ENCODE measurements at regions not wholly inside any gene's neighbourhood (a gene's known extent, or its start where the extent isn't known, plus 50 kb on each side); places are given as distances from the start of the nearest gene placed in this dataset.
A peak's percentile ranks its signal among the peaks of the same experiment; 100 is the strongest.

- peak in 6 of 7 donors; percentile 33 to 83 (median 73) for DNase-seq
- Histone ChIP-seq H3K4me3 (no peak overlapping the region), H3K4me1 (replicated peaks in 1 of 2) (peaks cover 7 to 67% of the 10 kb centered on the region in 2 donors), H3K27ac (peak overlapping the region in 3 of 5 donors; percentile 34 to 93 (median 81)), H3K9me3 (replicated peaks in 1 of 3) (no peaks in the 10 kb centered on the region), H3K36me3 (replicated peaks in 1 of 2) (no peaks in the 10 kb centered on the region), H3K27me3 (no peaks in the 10 kb centered on the region)
- TF ChIP-seq POLR2A (IDR thresholded peaks at IDR 0.05) (no peak), CTCF (IDR thresholded peaks at IDR 0.05) (no peak)
- 55 to 62% (median 59%) methylated on average over 10 to 16 of the region's 16 CpGs for WGBS, 4 donors
- intact Hi-C loops (cut with DNase I), result no loop called here
Observed at GRCh38 chr2:8536686-8537561, 144.9 kb upstream of the ID2 start.

- intact Hi-C loops (cut with DNase I), result no loop called here
- H3K27ac ChIP-seq, result peak overlapping the region in 2 of 5 donors; percentile 81 to 93
Observed at GRCh38 chr2:8537562-8538155, 144.2 kb upstream of the ID2 start.

GRCh38 chr2:8538531-8538930 lies 143.3 kb upstream of the ID2 start:
- DNase-seq, result peak in 2 of 7 donors; percentile 16 to 47
- H3K4me1 ChIP-seq (replicated peaks in 1 of 2), result peaks cover 7 to 77% of the 10 kb centered on the region in 2 donors
- WGBS, 4 donors, result 73 to 90% (median 82%) methylated on average over 6 to 9 of the region's 9 CpGs
- no peaks in the 10 kb centered on the region for H3K36me3 ChIP-seq (replicated peaks in 1 of 2)
- TF ChIP-seq CTCF (IDR thresholded peaks at IDR 0.05), result no peak
- no peak for TF ChIP-seq POLR2A (IDR thresholded peaks at IDR 0.05)
- peak overlapping the region in 1 of 5 donors; percentile 83 for H3K27ac ChIP-seq
- no peaks in the 10 kb centered on the region for H3K27me3 ChIP-seq
- no peaks in the 10 kb centered on the region for H3K9me3 ChIP-seq (replicated peaks in 1 of 3)
- intact Hi-C loops (cut with DNase I), result no loop called here
- no peak overlapping the region for H3K4me3 ChIP-seq

More at GRCh38 chr2:8537562-8538155, 144.2 kb upstream of the ID2 start:
- Histone ChIP-seq H3K4me1 (replicated peaks in 1 of 2) (peaks cover 7 to 68% of the 10 kb centered on the region in 2 donors), H3K4me3 (no peak overlapping the region), H3K9me3 (replicated peaks in 1 of 3) (no peaks in the 10 kb centered on the region), H3K27me3 (no peaks in the 10 kb centered on the region), H3K36me3 (replicated peaks in 1 of 2) (no peaks in the 10 kb centered on the region)
- DNase-seq, result peak in 2 of 7 donors; percentile 13 to 44
- no peak for TF ChIP-seq CTCF (IDR thresholded peaks at IDR 0.05)
- no peak for TF ChIP-seq POLR2A (IDR thresholded peaks at IDR 0.05)
- WGBS, 4 donors, result 81 to 96% (median 81%) methylated on average over 2 to 4 of the region's 4 CpGs

- Histone ChIP-seq H3K9me3 (replicated peaks in 1 of 3) (no peaks in the 10 kb centered on the region), H3K27me3 (no peaks in the 10 kb centered on the region), H3K27ac (peak overlapping the region in 2 of 5 donors; percentile 67 to 83), H3K36me3 (replicated peaks in 1 of 2) (no peaks in the 10 kb centered on the region), H3K4me3 (no peak overlapping the region), H3K4me1 (replicated peaks in 1 of 2) (peaks cover 7 to 81% of the 10 kb centered on the region in 2 donors)
- peak in 2 of 7 donors; percentile 23 to 53 for DNase-seq
- whole genome bisulfite sequencing, 4 donors, result 83 to 94% (median 87%) methylated on average over 9 to 14 of the region's 14 CpGs
- intact Hi-C loops (cut with DNase I), result no loop called here
- TF ChIP-seq CTCF (IDR thresholded peaks at IDR 0.05), result no peak
- TF ChIP-seq POLR2A (IDR thresholded peaks at IDR 0.05), result no peak
Observed at GRCh38 chr2:8538931-8539621, 142.8 kb upstream of the ID2 start.

All from adrenal gland (tissue), 9 donors.